DND-41 (cell line): ENCODE measurements at regions not wholly inside any gene's neighbourhood (a gene's known extent, or its start where the extent isn't known, plus 50 kb on each side); places are given as distances from the start of the nearest gene placed in this dataset.

Source experiments
- ATAC-seq: fragments of 200-7000 bp; cut with Tn5 transposase; 3 replicates; pipeline ENCODE4 v1.9.1; 2021; ENCODE audit warnings: low read depth; ENCODE audit not compliant: insufficient read depth
- DNase-seq: peaks from one replicate; pipeline ENCODE4 v3.0.0-alpha.2; 2020
- H2AFZ ChIP-seq: 2 replicates; pipeline ENCODE4 v1.6.0; 2012; ENCODE audit warnings: low read depth, low read length
- H3K27ac ChIP-seq: 2 replicates; pipeline ENCODE4 v1.5.1; 2012; ENCODE audit warnings: low read length, inconsistent platforms
- H3K27me3 ChIP-seq: fragments of 200-600 bp; sonication (generic); 2 replicates; pipeline ENCODE4 v1.6.0; 2012; ENCODE audit warnings: low read length, mild to moderate bottlenecking, inconsistent platforms; ENCODE audit not compliant: insufficient read depth, poor library complexity
- H3K36me3 ChIP-seq: 2 replicates; pipeline ENCODE4 v1.5.1; 2012; ENCODE audit warnings: low read length, inconsistent platforms; ENCODE audit not compliant: insufficient read depth
- H3K4me1 ChIP-seq: 2 replicates; pipeline ENCODE4 v1.5.1; 2012; ENCODE audit warnings: mild to moderate bottlenecking, low read length; ENCODE audit not compliant: insufficient read depth
- H3K4me2 ChIP-seq: 2 replicates; pipeline ENCODE4 v1.6.0; 2012; ENCODE audit warnings: mild to moderate bottlenecking, moderate library complexity, low read length, inconsistent platforms; ENCODE audit not compliant: insufficient read depth
- H3K4me3 ChIP-seq, 2 experiments: fragments of 200-600 bp in 1 of 2; shearing (Covaris generic) in 1 of 2; 2 replicates each; pipeline ENCODE4 v1.5.1; 2012 to 2016; ENCODE audit warnings: inconsistent platforms in 2 of 2, low read length in 2 of 2, mild to moderate bottlenecking in 2 of 2, low read depth in 1 of 2, moderate library complexity in 1 of 2
- H3K79me2 ChIP-seq: 2 replicates; pipeline ENCODE4 v1.6.0; 2012; ENCODE audit warnings: low read length, inconsistent platforms; ENCODE audit not compliant: insufficient read depth
- H3K9ac ChIP-seq: 2 replicates; pipeline ENCODE4 v1.6.0; 2012; ENCODE audit warnings: low read depth, mild to moderate bottlenecking, inconsistent platforms, low read length, moderate library complexity
- H3K9me3 ChIP-seq: 2 replicates; pipeline ENCODE4 v1.5.1; 2012; ENCODE audit warnings: low read length, moderate library complexity, mild to moderate bottlenecking, inconsistent platforms; ENCODE audit not compliant: insufficient read depth, severe bottlenecking
- H4K20me1 ChIP-seq: 2 replicates; pipeline ENCODE4 v1.6.0; 2012; ENCODE audit warnings: low read length; ENCODE audit not compliant: insufficient read depth
- EZH2 ChIP-seq: IDR thresholded peaks from 3 replicates; pipeline ENCODE4 v1.6.1; 2012; ENCODE audit warnings: borderline replicate concordance, low read depth, mild to moderate bottlenecking, moderate library complexity, low read length, inconsistent platforms; ENCODE audit not compliant: severe bottlenecking
- TF ChIP-seq, protein P1 (sequence below): IDR thresholded peaks from 2 replicates; pipeline ENCODE4 v1.5.1; 2012; ENCODE audit warnings: borderline replicate concordance, low read length, moderate library complexity, mild to moderate bottlenecking; ENCODE audit not compliant: poor library complexity, severe bottlenecking; ENCODE audit errors: extremely low read depth

DNA sequence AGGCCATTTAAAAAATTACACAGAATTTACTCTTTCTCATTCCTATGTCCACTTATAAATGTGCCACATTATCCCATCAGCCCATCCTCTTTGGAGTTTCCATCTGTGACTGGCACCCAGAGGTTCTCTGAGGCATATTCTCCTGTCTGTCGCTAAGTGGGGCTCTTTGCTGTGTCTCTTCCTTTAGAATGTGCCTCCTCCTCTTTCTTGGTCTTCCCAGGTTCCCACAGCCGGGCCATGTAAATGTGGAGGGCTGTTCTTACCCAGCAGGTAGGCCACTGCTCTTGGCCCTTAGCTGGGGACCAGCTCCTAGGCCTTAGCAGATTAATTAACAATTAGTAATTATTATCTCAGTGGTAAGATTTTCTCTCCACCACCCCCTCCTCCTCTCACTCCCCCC is 167.0 kb downstream of the INSIG2 start:
- Histone ChIP-seq H3K4me1 (no peaks in the 10 kb centered on the region), H3K9ac (no peak overlapping the region), H3K9me3 (no peaks in the 10 kb centered on the region), H4K20me1 (no peaks in the 10 kb centered on the region), H2AFZ (no peak overlapping the region), H3K27ac (no peak overlapping the region), H3K36me3 (no peaks in the 10 kb centered on the region), H3K79me2 (no peaks in the 10 kb centered on the region), H3K27me3 (no peaks in the 10 kb centered on the region), H3K4me3 (no peak overlapping the region), H3K4me2 (no peak overlapping the region)
- TF ChIP-seq, protein P1, sequence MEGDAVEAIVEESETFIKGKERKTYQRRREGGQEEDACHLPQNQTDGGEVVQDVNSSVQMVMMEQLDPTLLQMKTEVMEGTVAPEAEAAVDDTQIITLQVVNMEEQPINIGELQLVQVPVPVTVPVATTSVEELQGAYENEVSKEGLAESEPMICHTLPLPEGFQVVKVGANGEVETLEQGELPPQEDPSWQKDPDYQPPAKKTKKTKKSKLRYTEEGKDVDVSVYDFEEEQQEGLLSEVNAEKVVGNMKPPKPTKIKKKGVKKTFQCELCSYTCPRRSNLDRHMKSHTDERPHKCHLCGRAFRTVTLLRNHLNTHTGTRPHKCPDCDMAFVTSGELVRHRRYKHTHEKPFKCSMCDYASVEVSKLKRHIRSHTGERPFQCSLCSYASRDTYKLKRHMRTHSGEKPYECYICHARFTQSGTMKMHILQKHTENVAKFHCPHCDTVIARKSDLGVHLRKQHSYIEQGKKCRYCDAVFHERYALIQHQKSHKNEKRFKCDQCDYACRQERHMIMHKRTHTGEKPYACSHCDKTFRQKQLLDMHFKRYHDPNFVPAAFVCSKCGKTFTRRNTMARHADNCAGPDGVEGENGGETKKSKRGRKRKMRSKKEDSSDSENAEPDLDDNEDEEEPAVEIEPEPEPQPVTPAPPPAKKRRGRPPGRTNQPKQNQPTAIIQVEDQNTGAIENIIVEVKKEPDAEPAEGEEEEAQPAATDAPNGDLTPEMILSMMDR: no peak
- TF ChIP-seq EZH2: no peak
- ATAC-seq: no peak
- no peak for DNase-seq

DNA sequence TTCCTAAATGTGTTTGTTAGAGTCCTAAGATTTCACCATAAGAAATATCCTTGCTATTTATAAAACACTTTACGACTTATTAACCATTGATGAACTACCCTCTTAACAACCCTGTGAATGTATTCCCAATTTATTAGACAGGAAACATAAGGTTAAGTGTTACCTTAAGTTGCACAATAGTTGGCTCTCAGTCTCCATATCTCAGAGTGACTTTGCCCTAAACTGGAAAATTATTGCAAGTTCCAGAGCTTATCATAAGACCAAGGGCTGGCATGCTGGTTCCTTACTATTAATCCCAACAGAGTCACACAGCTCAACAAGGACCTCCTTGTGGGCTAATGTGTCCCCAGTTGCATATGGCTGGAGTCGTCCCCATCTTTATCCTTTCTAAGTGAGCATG is 165.8 kb downstream of the INSIG2 start:
- Histone ChIP-seq H3K27ac (no peak overlapping the region), H3K4me2 (no peak overlapping the region), H3K79me2 (no peaks in the 10 kb centered on the region), H3K4me1 (no peaks in the 10 kb centered on the region), H3K36me3 (no peaks in the 10 kb centered on the region), H2AFZ (no peak overlapping the region), H3K27me3 (no peaks in the 10 kb centered on the region), H4K20me1 (no peaks in the 10 kb centered on the region), H3K9ac (no peak overlapping the region), H3K9me3 (no peaks in the 10 kb centered on the region), H3K4me3 (no peak overlapping the region)
- no peak for TF ChIP-seq EZH2
- TF ChIP-seq, protein P1: no peak
- DNase-seq (no peak), ATAC-seq (no peak)

DNA sequence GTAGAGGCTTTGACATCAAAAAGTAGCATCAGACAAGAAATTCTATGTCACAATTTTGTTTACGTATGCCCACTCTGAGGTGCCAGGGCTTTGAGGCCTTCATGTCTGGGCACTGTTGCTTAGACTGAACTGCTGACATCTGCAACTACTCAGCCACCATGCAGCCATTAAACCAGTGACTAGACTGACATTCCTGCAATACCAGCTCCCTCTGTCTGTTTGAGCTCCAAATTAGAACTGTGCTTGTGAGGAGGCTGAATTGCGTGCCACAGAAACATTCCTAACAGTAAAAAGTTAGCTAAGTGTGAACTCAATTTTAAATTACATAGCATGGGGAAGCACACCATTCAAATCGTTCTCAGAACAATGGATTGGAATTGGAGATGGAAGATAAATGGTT is 163.2 kb downstream of the INSIG2 start:
- Histone ChIP-seq H3K79me2 (no peaks in the 10 kb centered on the region), H3K27me3 (peaks cover 3% of the 10 kb centered on the region), H3K4me3 (no peak overlapping the region), H3K4me2 (no peak overlapping the region), H3K4me1 (no peaks in the 10 kb centered on the region), H3K36me3 (no peaks in the 10 kb centered on the region), H2AFZ (no peak overlapping the region), H4K20me1 (no peaks in the 10 kb centered on the region), H3K9ac (no peak overlapping the region), H3K27ac (no peak overlapping the region), H3K9me3 (no peaks in the 10 kb centered on the region)
- DNase-seq: no peak
- no peak for ATAC-seq
- no peak for TF ChIP-seq EZH2
- TF ChIP-seq, protein P1: no peak

DNA sequence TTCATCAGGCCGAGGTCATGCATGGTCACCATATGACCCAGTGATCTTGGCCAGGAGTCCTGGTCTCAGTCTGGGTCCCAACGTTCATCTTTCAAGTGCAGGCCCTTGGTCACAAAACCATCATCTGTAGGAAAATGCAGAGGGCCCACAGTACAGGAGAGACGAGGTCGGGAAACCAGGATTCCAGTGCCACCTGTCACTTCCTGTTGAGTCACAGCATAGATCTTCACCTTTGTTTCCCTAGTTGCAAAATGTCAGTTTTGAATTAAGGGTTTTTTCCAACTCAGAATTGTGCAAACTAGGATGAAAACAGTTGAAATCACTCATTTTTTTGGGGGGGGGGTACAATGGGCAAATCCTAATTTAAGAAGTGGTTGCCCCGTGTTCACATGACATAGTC is 162.2 kb downstream of the INSIG2 start:
- H2AFZ ChIP-seq: no peak overlapping the region
- TF ChIP-seq, protein P1: no peak
- no peak for TF ChIP-seq EZH2
- no peak overlapping the region for H3K9ac ChIP-seq
- H3K36me3 ChIP-seq: no peaks in the 10 kb centered on the region
- H3K4me2 ChIP-seq: no peak overlapping the region
- DNase-seq: no peak
- no peak overlapping the region for H3K4me3 ChIP-seq
- no peaks in the 10 kb centered on the region for H3K4me1 ChIP-seq
- no peaks in the 10 kb centered on the region for H3K79me2 ChIP-seq
- H3K27ac ChIP-seq: no peak overlapping the region
- H4K20me1 ChIP-seq: no peaks in the 10 kb centered on the region
- no peak for ATAC-seq
- H3K27me3 ChIP-seq: peaks cover 3% of the 10 kb centered on the region
- H3K9me3 ChIP-seq: no peaks in the 10 kb centered on the region
